OCI-LY7 (cell line): ENCODE measurements at regions not wholly inside any gene's neighbourhood (a gene's known extent, or its start where the extent isn't known, plus 50 kb on each side); places are given as distances from the start of the nearest gene placed in this dataset.

Experiments
- CTCF ChIP-seq: fragments of 200-600 bp; sonication (generic); conservative IDR thresholded peaks from 2 replicates; pipeline ENCODE4 v1.5.1; 2014; ENCODE audit warnings: mild to moderate bottlenecking, antibody characterized with exemption, low read length, moderate library complexity, mixed read lengths
- EZH2phosphoT487 ChIP-seq: fragments of 200-600 bp; sonication (generic); IDR thresholded peaks from 2 replicates; pipeline ENCODE4 v1.6.1; 2018; ENCODE audit warnings: low read depth, borderline replicate concordance, mild to moderate bottlenecking, mixed run types, antibody characterized with exemption, low read length, moderate library complexity, mixed read lengths

GRCh38 chr4:160352637-160353036, 1249.8 kb downstream of the RAPGEF2 start:
- TF ChIP-seq CTCF = no peak
- TF ChIP-seq EZH2phosphoT487 = no peak
